Adrenal gland (tissue), 5 donors: ENCODE measurements at regions not wholly inside any gene's neighbourhood (a gene's known extent, or its start where the extent isn't known, plus 50 kb on each side); places are given as distances from the start of the nearest gene placed in this dataset.

Experiments used
- POLR2A ChIP-seq, 2 donors: fragments of 450-650 bp; IDR thresholded peaks; one replicate each; pipeline ENCODE4 v1.6.1; 2017; ENCODE audit warnings: antibody characterized with exemption in 2 of 2, mild to moderate bottlenecking in 2 of 2, moderate library complexity in 1 of 2
- TF ChIP-seq, protein P1 (sequence below), 6 experiments: fragments of 450-650 bp in 4 of 6; fragments of 200-600 bp in 2 of 6; sonication (generic) in 1 of 6; IDR thresholded peaks; 1 replicate in 5 of 6; 2 replicates in 1 of 6; pipeline versions ENCODE4 v1.5.1 to v1.8.0; 2016 to 2021; ENCODE audit warnings: antibody characterized with exemption in 6 of 6, mild to moderate bottlenecking in 2 of 6, moderate library complexity in 1 of 6
- donor health status: DM: no; HTN: no; CAD: no.

DNA sequence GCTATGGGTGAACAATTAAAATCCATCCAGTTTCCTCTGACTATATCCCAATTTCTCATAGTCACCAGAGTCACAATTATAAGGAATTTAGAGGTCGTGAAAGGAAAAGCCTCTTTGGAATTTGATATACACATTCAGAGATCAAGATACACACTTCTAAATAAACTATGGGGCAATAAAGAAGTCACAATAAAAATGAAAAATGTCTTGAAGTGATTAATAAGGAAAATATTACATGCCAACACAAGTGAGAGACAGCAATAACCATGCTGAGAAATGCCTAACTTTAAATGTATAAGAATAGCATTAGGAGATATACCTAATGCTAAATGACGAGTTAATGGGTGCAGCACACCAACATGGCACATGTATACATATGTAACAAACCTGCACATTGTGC lies 54.9 kb upstream of the ADAMTS19 start:
- no peak for TF ChIP-seq POLR2A (IDR thresholded peaks at IDR 0.05)
- TF ChIP-seq, protein P1, sequence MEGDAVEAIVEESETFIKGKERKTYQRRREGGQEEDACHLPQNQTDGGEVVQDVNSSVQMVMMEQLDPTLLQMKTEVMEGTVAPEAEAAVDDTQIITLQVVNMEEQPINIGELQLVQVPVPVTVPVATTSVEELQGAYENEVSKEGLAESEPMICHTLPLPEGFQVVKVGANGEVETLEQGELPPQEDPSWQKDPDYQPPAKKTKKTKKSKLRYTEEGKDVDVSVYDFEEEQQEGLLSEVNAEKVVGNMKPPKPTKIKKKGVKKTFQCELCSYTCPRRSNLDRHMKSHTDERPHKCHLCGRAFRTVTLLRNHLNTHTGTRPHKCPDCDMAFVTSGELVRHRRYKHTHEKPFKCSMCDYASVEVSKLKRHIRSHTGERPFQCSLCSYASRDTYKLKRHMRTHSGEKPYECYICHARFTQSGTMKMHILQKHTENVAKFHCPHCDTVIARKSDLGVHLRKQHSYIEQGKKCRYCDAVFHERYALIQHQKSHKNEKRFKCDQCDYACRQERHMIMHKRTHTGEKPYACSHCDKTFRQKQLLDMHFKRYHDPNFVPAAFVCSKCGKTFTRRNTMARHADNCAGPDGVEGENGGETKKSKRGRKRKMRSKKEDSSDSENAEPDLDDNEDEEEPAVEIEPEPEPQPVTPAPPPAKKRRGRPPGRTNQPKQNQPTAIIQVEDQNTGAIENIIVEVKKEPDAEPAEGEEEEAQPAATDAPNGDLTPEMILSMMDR (IDR thresholded peaks at IDR 0.05) = no peak
